HFFc6 (cell line): ENCODE measurements at regions not wholly inside any gene's neighbourhood (a gene's known extent, or its start where the extent isn't known, plus 50 kb on each side); places are given as distances from the start of the nearest gene placed in this dataset.

Experiments used
- DNase-seq: peaks from one replicate; pipeline ENCODE4 v3.0.0-alpha.2; 2018
- H3K27ac Mint-ChIP-seq: 2 replicates; pipeline ENCODE4 v1.8.0; 2020; ENCODE audit warnings: mild to moderate bottlenecking, mixed read lengths
- H3K27me3 Mint-ChIP-seq: 2 replicates; pipeline ENCODE4 v1.8.0; 2021; ENCODE audit warnings: mild to moderate bottlenecking, moderate library complexity, mixed read lengths; ENCODE audit not compliant: insufficient read depth
- H3K36me3 Mint-ChIP-seq: 2 replicates; pipeline ENCODE4 v1.8.0; 2021; ENCODE audit warnings: low read depth, mixed read lengths
- H3K4me1 Mint-ChIP-seq: 2 replicates; pipeline ENCODE4 v1.8.0; 2020; ENCODE audit warnings: low read depth, mixed read lengths
- H3K4me3 Mint-ChIP-seq: 2 replicates; pipeline ENCODE4 v1.8.0; 2020; ENCODE audit warnings: mild to moderate bottlenecking, moderate library complexity, mixed read lengths
- H3K9me3 Mint-ChIP-seq: 2 replicates; pipeline ENCODE4 v1.8.0; 2020; ENCODE audit warnings: mild to moderate bottlenecking, mixed read lengths
- CTCF ChIP-seq: fragments of 200-600 bp; sonication (generic); IDR thresholded peaks from 2 replicates; pipeline ENCODE4 v1.5.0; 2021; ENCODE audit warnings: antibody characterized with exemption, mild to moderate bottlenecking

GRCh38 chr11:28476864-28477263 lies 368.7 kb downstream of the METTL15 start:
- no peak for TF ChIP-seq CTCF
- Mint-ChIP-seq H3K36me3 (no peaks in the 10 kb centered on the region), H3K27me3 (no peaks in the 10 kb centered on the region; the same call in 1 of the 2 replicates), H3K27ac (no peak overlapping the region), H3K4me1 (peaks cover 2% of the 10 kb centered on the region; the same call in 1 of the 2 replicates), H3K4me3 (no peak overlapping the region), H3K9me3 (no peaks in the 10 kb centered on the region)
- DNase-seq = no peak

- Mint-ChIP-seq H3K4me1 (no peaks in the 10 kb centered on the region), H3K27me3 (no peaks in the 10 kb centered on the region; the same call in 1 of the 2 replicates), H3K36me3 (no peaks in the 10 kb centered on the region), H3K27ac (no peak overlapping the region), H3K4me3 (no peak overlapping the region), H3K9me3 (no peaks in the 10 kb centered on the region)
- DNase-seq = no peak
- TF ChIP-seq CTCF = no peak
These were observed 367.9 kb downstream of the METTL15 start for GRCh38 chr11:28476049-28476448.

GRCh38 chr11:28472904-28473303 lies 364.7 kb downstream of the METTL15 start:
- TF ChIP-seq CTCF = no peak
- no peaks in the 10 kb centered on the region for H3K9me3 Mint-ChIP-seq
- no peaks in the 10 kb centered on the region for H3K27me3 Mint-ChIP-seq
- no peak for DNase-seq
- H3K36me3 Mint-ChIP-seq = no peaks in the 10 kb centered on the region
- H3K27ac Mint-ChIP-seq = no peak overlapping the region
- no peak overlapping the region for H3K4me3 Mint-ChIP-seq
- H3K4me1 Mint-ChIP-seq = no peaks in the 10 kb centered on the region

GRCh38 chr11:28471537-28471936 lies 363.3 kb downstream of the METTL15 start:
- Mint-ChIP-seq H3K9me3 (no peaks in the 10 kb centered on the region), H3K4me1 (no peaks in the 10 kb centered on the region), H3K36me3 (peaks cover 6% of the 10 kb centered on the region; the same call in 1 of the 2 replicates), H3K4me3 (no peak overlapping the region), H3K27me3 (no peaks in the 10 kb centered on the region; the same call in 1 of the 2 replicates), H3K27ac (no peak overlapping the region)
- DNase-seq = no peak
- TF ChIP-seq CTCF = no peak

- Mint-ChIP-seq H3K27ac (no peak overlapping the region), H3K4me1 (peaks cover 2% of the 10 kb centered on the region), H3K4me3 (no peak overlapping the region), H3K36me3 (peaks cover 6% of the 10 kb centered on the region; the same call in 1 of the 2 replicates), H3K27me3 (no peaks in the 10 kb centered on the region; the same call in 1 of the 2 replicates), H3K9me3 (no peaks in the 10 kb centered on the region)
- DNase-seq = no peak
- no peak for TF ChIP-seq CTCF
These were observed 362.0 kb downstream of the METTL15 start for GRCh38 chr11:28470180-28470579.

GRCh38 chr11:28466506-28466905 lies 358.3 kb downstream of the METTL15 start:
- peaks cover 28% of the 10 kb centered on the region for H3K4me1 Mint-ChIP-seq
- no peaks in the 10 kb centered on the region; the same call in 1 of the 2 replicates for H3K27me3 Mint-ChIP-seq
- no peak overlapping the region for H3K27ac Mint-ChIP-seq
- no peak for DNase-seq
- TF ChIP-seq CTCF = no peak
- no peak overlapping the region for H3K4me3 Mint-ChIP-seq
- no peaks in the 10 kb centered on the region for H3K9me3 Mint-ChIP-seq
- H3K36me3 Mint-ChIP-seq = peaks cover 6% of the 10 kb centered on the region; the same call in 1 of the 2 replicates
